ENCODE measurements at regions not wholly inside any gene's neighbourhood (a gene's known extent, or its start where the extent isn't known, plus 50 kb on each side); places are given as distances from the start of the nearest gene placed in this dataset.

- TF ChIP-seq CTCF (IDR thresholded peaks at IDR 0.05; ENCODE audit: insufficient read depth, low read length, missing control alignments): no peak
Measured at GRCh38 chr5:176155922-176156359, 82.3 kb upstream of the SIMC1 start.

GRCh38 chr5:176157656-176158055 is 80.6 kb upstream of the SIMC1 start:
- ChIA-PET CTCF (no interaction called here), POLR2A (no interaction called here)
- DNase-seq (ENCODE audit: low read depth, low spot score): no peak

More at GRCh38 chr5:176155922-176156359, 82.3 kb upstream of the SIMC1 start:
- POLR2A ChIA-PET: no interaction called here
- no peak for DNase-seq (ENCODE audit: low read depth, low spot score)
- no peak overlapping the region for H3K4me3 ChIP-seq (ENCODE audit: low read depth, low read length)
- CTCF ChIA-PET: no interaction called here

GRCh38 chr5:176161431-176161830 is 76.8 kb upstream of the SIMC1 start:
- no peak for DNase-seq (ENCODE audit: low read depth, low spot score)
- ChIA-PET POLR2A (no interaction called here), CTCF (no interaction called here)
- no peak overlapping the region for H3K4me3 ChIP-seq (ENCODE audit: low read depth, low read length)
- TF ChIP-seq CTCF (IDR thresholded peaks at IDR 0.05; ENCODE audit: insufficient read depth, low read length, missing control alignments): no peak

More at GRCh38 chr5:176157656-176158055, 80.6 kb upstream of the SIMC1 start:
- no peak for TF ChIP-seq CTCF (IDR thresholded peaks at IDR 0.05; ENCODE audit: insufficient read depth, low read length, missing control alignments)
- H3K4me3 ChIP-seq (ENCODE audit: low read depth, low read length): no peak overlapping the region

GRCh38 chr5:176162198-176162597 is 76.0 kb upstream of the SIMC1 start:
- DNase-seq (ENCODE audit: low read depth, low spot score): no peak
- ChIA-PET POLR2A (interaction anchor here (0.6 kb wide), 1 partner anchor 30 kb away, joined by 3 read pairs; no protein-coding TSS in a partner anchor), CTCF (no interaction called here)
- no peak for TF ChIP-seq CTCF (IDR thresholded peaks at IDR 0.05; ENCODE audit: insufficient read depth, low read length, missing control alignments)
- H3K4me3 ChIP-seq (ENCODE audit: low read depth, low read length): no peak overlapping the region

GRCh38 chr5:176162888-176163287 is 75.3 kb upstream of the SIMC1 start:
- ChIA-PET CTCF (no interaction called here), POLR2A (no interaction called here)
- H3K4me3 ChIP-seq (ENCODE audit: low read depth, low read length): no peak overlapping the region
- no peak for TF ChIP-seq CTCF (IDR thresholded peaks at IDR 0.05; ENCODE audit: insufficient read depth, low read length, missing control alignments)
- DNase-seq (ENCODE audit: low read depth, low spot score): no peak

GRCh38 chr5:176166427-176166826 is 71.8 kb upstream of the SIMC1 start:
- no peak overlapping the region for H3K4me3 ChIP-seq (ENCODE audit: low read depth, low read length)
- no peak for TF ChIP-seq CTCF (IDR thresholded peaks at IDR 0.05; ENCODE audit: insufficient read depth, low read length, missing control alignments)
- no peak for DNase-seq (ENCODE audit: low read depth, low spot score)
- POLR2A ChIA-PET: no interaction called here
- CTCF ChIA-PET: no interaction called here

Measured in AG04449 (cell line).